ENCODE measurements at regions not wholly inside any gene's neighbourhood (a gene's known extent, or its start where the extent isn't known, plus 50 kb on each side); places are given as distances from the start of the nearest gene placed in this dataset.

DNA sequence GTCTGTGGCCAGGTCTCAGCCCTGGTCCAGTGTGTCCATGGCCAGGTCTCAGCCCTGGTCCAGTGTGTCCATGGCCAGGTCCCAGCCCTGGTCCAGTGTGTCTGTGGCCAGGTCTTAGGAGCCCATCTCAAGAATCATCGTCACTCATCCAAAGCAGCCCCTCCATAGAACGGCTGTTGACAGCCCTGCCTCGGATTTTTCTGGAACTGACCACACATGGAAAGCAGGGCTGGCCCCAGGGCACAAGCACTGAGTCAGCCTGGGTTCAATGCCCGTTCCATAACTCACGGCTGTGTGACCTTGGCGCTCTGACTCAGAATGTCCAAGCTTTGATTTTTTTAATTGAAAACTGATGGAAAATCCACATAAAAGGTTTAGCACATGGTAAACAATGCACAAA, 59.9 kb upstream of the SNTG2 start:
- peaks cover 24% of the 10 kb centered on the region for H3K27me3 Mint-ChIP-seq (ENCODE audit: low read depth, poor library complexity)
- H3K36me3 Mint-ChIP-seq (ENCODE audit: low read depth): peaks cover 4% of the 10 kb centered on the region
- H3K9me3 Mint-ChIP-seq: peaks cover 15% of the 10 kb centered on the region
- DNase-seq: no peak
- no peak overlapping the region for H3K4me3 Mint-ChIP-seq
- peaks cover 43% of the 10 kb centered on the region for H3K4me1 Mint-ChIP-seq
- no peak overlapping the region for H3K27ac Mint-ChIP-seq
- TF ChIP-seq, protein P1, sequence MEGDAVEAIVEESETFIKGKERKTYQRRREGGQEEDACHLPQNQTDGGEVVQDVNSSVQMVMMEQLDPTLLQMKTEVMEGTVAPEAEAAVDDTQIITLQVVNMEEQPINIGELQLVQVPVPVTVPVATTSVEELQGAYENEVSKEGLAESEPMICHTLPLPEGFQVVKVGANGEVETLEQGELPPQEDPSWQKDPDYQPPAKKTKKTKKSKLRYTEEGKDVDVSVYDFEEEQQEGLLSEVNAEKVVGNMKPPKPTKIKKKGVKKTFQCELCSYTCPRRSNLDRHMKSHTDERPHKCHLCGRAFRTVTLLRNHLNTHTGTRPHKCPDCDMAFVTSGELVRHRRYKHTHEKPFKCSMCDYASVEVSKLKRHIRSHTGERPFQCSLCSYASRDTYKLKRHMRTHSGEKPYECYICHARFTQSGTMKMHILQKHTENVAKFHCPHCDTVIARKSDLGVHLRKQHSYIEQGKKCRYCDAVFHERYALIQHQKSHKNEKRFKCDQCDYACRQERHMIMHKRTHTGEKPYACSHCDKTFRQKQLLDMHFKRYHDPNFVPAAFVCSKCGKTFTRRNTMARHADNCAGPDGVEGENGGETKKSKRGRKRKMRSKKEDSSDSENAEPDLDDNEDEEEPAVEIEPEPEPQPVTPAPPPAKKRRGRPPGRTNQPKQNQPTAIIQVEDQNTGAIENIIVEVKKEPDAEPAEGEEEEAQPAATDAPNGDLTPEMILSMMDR (IDR thresholded peaks at IDR 0.05): no peak

DNA sequence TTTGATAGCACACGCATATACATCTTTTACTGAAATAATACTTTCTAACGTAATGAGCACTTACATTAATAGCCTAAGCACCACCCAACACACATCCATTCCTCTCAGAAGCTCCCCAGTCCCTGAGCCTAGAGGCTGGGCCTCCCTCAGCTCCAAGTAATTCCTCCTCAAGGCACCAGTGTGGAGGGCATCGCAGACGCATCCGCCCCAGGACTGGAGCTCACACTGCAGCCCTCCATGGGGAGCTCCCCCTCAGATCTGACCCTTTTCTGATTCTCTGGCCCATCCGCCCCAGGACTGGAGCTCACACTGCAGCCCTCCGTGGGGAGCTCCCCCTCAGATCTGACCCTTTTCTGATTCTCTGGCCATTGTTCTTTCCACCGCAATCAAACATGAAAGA, 60.4 kb upstream of the SNTG2 start:
- DNase-seq: no peak
- TF ChIP-seq, protein P1 (IDR thresholded peaks at IDR 0.05): no peak
- H3K27ac Mint-ChIP-seq: no peak overlapping the region
- peaks cover 4% of the 10 kb centered on the region for H3K36me3 Mint-ChIP-seq (ENCODE audit: low read depth)
- H3K4me3 Mint-ChIP-seq: no peak overlapping the region
- H3K9me3 Mint-ChIP-seq: peaks cover 11% of the 10 kb centered on the region
- peaks cover 22% of the 10 kb centered on the region for H3K27me3 Mint-ChIP-seq (ENCODE audit: low read depth, poor library complexity)
- peaks cover 45% of the 10 kb centered on the region for H3K4me1 Mint-ChIP-seq

DNA sequence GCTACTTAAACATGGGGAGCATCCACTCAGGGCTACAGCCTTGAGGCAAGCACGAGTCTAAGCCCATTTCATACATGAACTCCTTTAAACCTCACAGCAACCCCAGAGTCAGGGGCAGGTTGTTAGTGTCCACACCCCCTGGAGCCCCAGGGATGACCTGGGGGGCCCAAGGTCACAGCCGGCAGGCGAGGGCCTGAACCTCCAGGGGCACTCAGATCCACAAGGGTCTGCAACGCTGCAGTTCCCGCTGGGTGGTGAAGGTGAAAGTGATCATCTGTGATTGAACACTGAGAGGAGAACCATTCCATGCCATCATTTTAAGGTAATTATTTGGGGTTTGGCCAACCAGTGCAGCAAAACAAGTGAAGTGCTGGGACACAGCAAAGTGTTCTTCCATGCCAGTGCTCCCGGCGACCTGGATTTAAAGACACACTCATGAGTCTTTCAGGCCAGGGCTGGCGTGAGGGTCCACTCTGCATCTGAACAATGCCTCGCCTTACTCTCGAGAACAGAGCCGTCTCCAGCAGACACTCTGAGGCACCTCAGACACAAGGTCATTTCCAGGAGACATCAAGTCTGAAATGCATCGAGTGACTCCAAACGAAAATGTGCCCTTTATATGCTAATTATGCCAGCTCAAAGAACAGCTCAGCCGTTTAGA, 61.6 kb upstream of the SNTG2 start:
- peaks cover 56% of the 10 kb centered on the region for H3K4me1 Mint-ChIP-seq
- TF ChIP-seq, protein P1 (IDR thresholded peaks at IDR 0.05): no peak
- H3K27me3 Mint-ChIP-seq (ENCODE audit: low read depth, poor library complexity): peaks cover 30% of the 10 kb centered on the region
- H3K27ac Mint-ChIP-seq: no peak overlapping the region
- no peak overlapping the region for H3K4me3 Mint-ChIP-seq
- no peaks in the 10 kb centered on the region for H3K36me3 Mint-ChIP-seq (ENCODE audit: low read depth)
- no peak for DNase-seq
- H3K9me3 Mint-ChIP-seq: peaks cover 4% of the 10 kb centered on the region

DNA sequence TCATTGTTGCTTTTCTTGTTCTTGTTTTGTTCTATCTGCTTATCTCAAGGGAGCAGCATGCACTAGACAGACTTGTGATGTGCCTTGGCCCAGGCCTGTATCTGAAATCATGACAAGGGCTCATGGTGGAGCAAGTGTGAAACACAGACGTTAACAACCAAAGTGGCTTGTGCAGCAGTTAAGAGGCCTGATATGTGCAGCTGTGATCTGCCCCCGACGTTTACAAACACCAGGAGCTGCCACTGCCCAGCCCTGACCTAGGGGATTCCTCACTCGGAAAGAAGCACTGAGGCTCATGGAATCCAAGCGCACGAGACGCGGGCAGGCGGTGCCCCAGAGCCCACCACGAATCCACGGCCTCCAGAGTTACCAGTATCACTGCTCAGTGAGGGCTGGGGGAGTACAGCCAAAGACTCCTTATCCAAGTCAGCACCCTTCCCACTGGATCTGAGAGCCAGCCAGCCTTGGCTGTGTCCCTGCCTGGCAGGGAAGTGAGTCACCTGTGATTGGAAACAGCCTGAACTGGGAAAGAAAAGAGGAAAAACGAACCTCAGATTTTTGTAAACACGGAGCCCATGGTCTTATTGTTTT, 62.3 kb upstream of the SNTG2 start:
- Mint-ChIP-seq H3K4me3 (no peak overlapping the region), H3K36me3 (ENCODE audit: low read depth) (no peaks in the 10 kb centered on the region), H3K4me1 (peaks cover 59% of the 10 kb centered on the region), H3K27me3 (ENCODE audit: low read depth, poor library complexity) (peaks cover 30% of the 10 kb centered on the region), H3K9me3 (no peaks in the 10 kb centered on the region), H3K27ac (no peak overlapping the region)
- TF ChIP-seq, protein P1 (IDR thresholded peaks at IDR 0.05): no peak
- DNase-seq: no peak

DNA sequence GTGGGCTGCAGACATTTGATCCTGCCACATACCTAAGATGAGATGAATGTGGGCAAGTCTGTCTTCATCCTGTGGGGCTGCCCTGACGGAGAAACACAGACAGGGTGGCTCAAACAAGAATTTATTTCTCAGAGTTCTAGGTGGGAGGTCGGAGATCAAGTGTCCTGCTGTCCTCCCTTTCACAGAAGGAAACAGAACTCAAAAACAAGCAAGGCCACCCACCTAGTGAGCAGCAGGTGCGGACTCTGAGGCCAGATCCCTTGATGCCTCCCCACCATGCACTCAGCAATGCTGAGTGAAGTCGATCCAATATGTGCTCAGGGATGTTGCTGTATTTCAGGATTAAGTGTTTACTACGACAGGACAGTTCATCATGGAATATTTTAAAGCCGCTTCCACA, 63.0 kb upstream of the SNTG2 start:
- Mint-ChIP-seq H3K4me1 (peaks cover 60% of the 10 kb centered on the region), H3K27ac (no peak overlapping the region), H3K4me3 (no peak overlapping the region), H3K9me3 (no peaks in the 10 kb centered on the region), H3K27me3 (ENCODE audit: low read depth, poor library complexity) (peaks cover 29% of the 10 kb centered on the region), H3K36me3 (ENCODE audit: low read depth) (no peaks in the 10 kb centered on the region)
- TF ChIP-seq, protein P1 (IDR thresholded peaks at IDR 0.05): no peak
- DNase-seq: no peak

Data from nephron progenitor cell (in vitro differentiated cells).